GM21825 (cell line): ENCODE measurements at regions not wholly inside any gene's neighbourhood (a gene's known extent, or its start where the extent isn't known, plus 50 kb on each side); places are given as distances from the start of the nearest gene placed in this dataset.

Source experiments
- ATAC-seq: cut with Tn5 transposase; IDR thresholded peaks from one replicate; pipeline ENCODE4 v1.9.1; 2021; ENCODE audit warnings: mild to moderate bottlenecking, moderate library complexity; ENCODE audit not compliant: unreplicated experiment

GRCh38 chr16:85369741-85370528 is 243.2 kb upstream of the GSE1 start:
- ATAC-seq: no peak

- ATAC-seq: no peak
These were observed 242.6 kb upstream of the GSE1 start for GRCh38 chr16:85370543-85370880.

GRCh38 chr16:85370881-85371651 is 242.1 kb upstream of the GSE1 start:
- no peak for ATAC-seq

GRCh38 chr16:85371948-85372347 is 241.2 kb upstream of the GSE1 start:
- no peak for ATAC-seq

GRCh38 chr16:85372627-85373372 is 240.3 kb upstream of the GSE1 start:
- no peak for ATAC-seq

GRCh38 chr16:85373741-85374570 is 239.2 kb upstream of the GSE1 start:
- ATAC-seq: no peak

GRCh38 chr16:85374571-85374872 is 238.6 kb upstream of the GSE1 start:
- ATAC-seq: no peak

GRCh38 chr16:85375282-85375681 is 237.8 kb upstream of the GSE1 start:
- no peak for ATAC-seq

- no peak for ATAC-seq
These were observed 236.6 kb upstream of the GSE1 start for GRCh38 chr16:85376292-85377095.

- ATAC-seq: no peak
These were observed 235.6 kb upstream of the GSE1 start for GRCh38 chr16:85377388-85378144.

- ATAC-seq: no peak
These were observed 234.7 kb upstream of the GSE1 start for GRCh38 chr16:85378145-85379040.

- ATAC-seq: no peak
These were observed 233.8 kb upstream of the GSE1 start for GRCh38 chr16:85379041-85380001.

GRCh38 chr16:85380002-85380395 is 233.1 kb upstream of the GSE1 start:
- no peak for ATAC-seq

- no peak for ATAC-seq
These were observed 232.0 kb upstream of the GSE1 start for GRCh38 chr16:85380905-85381737.

- no peak for ATAC-seq
These were observed 231.2 kb upstream of the GSE1 start for GRCh38 chr16:85381738-85382592.

GRCh38 chr16:85382717-85383118 is 230.4 kb upstream of the GSE1 start:
- ATAC-seq: no peak
